ENCODE measurements at regions not wholly inside any gene's neighbourhood (a gene's known extent, or its start where the extent isn't known, plus 50 kb on each side); places are given as distances from the start of the nearest gene placed in this dataset.

DNA sequence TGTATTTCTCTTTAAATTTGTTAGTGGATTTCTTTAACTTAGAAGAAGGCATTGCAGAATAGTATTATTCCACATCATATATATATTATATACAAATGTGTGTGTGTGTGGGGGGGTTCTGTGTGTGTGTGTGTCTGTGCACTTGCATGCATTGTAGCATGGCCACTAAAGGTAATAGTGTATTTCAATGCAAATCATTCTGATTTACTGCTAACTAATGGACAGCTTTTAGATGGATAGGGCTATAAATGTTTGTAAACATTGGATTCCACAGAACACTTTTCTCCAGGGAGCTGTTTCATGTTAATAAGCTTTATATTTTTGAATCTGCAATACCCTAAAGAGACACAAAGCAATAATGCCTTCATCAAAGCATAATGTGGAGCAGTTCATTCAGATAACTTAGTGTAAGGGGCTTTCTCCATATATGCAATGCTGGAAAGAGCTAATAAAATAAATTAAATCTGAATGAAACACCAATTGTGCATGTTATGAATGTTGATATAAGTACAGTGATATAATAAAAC is 496.7 kb upstream of the CDH9 start:
- DNase-seq (ENCODE audit: low read depth in 2 of 2), result no peak

DNA sequence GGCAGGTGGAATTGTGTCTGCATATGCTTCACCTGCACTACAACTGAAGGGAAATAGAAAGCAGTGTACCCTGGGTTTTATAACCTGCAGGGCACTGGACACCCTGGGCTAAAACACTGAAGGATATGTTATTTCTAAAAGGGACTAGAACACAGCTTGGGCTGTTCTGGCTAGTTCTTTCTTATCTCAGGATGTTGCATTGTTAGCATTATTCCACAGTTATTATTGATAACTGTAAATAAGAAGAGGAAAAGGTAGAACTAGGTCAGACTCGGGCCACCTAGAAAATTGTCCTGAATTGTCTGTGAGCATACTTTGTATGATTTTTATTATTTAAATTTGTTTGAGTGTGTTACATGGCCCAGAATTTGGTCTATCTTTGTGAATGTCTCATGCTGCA is 493.9 kb upstream of the CDH9 start:
- DNase-seq (ENCODE audit: low read depth in 2 of 2), result no peak

- DNase-seq (ENCODE audit: low read depth in 2 of 2), result no peak
Observed at GRCh38 chr5:27524515-27524914, 486.1 kb upstream of the CDH9 start.

DNA sequence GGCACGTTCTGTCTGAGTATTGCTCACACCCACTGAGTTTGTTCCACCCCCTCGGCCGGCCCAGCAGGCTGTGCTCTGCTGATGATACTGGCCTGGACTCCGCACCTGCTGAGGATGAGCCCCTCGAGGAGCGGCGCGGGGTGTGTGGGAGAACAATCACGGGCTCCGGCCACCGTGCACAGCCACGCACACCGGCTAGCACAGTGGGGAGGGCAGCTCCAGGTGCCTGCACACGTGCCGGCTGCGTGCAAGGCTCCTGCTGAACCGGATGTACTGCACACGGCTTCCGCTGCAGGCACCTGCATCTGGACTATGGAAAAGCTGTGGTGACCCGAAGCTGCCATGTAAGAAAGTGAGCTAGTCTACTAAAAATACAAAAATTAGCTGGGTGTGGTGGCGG is 485.2 kb upstream of the CDH9 start:
- no peak for DNase-seq (ENCODE audit: low read depth in 2 of 2)

DNA sequence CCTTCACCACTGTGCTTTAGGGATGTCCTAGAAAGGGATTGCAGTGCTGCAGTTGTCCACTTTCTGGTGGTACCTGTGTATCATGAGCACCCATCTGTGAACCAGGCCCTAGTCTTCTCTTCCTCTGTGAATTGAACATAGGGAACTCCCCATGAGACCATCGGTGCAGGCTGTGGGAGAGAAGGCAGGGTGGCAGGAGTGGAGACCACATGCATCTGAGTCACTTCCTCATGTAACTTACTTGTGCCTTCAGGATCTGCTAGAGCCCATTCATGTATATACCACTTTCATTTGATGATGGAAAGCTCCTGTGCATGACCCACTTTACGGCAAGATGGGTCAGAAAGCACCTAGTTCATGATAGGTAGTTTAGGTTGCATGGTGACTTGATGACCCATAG is 478.1 kb upstream of the CDH9 start:
- no peak for DNase-seq (ENCODE audit: low read depth in 2 of 2)

- no peak for DNase-seq (ENCODE audit: low read depth in 2 of 2)
Observed at GRCh38 chr5:27511061-27511460, 472.7 kb upstream of the CDH9 start.

DNA sequence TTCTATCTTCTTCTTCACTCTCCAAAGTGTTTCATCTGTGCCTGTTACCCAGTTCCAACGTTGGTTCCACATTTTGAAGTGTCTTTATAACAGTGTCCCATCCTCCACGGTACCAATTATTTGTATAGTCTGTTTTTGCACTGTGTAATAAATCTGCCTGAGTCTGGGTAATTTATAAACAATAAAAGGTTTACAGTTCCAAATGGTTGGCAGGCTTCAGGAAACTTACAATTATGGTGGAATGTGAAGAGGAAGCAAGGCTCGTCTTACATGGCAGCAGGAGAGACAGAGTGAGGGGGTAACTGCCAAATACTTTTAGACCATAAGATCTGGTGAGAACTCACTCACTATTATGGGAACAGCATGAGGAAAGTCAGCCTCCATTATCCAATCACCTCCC is 465.4 kb upstream of the CDH9 start:
- no peak for DNase-seq (ENCODE audit: low read depth in 2 of 2)

DNA sequence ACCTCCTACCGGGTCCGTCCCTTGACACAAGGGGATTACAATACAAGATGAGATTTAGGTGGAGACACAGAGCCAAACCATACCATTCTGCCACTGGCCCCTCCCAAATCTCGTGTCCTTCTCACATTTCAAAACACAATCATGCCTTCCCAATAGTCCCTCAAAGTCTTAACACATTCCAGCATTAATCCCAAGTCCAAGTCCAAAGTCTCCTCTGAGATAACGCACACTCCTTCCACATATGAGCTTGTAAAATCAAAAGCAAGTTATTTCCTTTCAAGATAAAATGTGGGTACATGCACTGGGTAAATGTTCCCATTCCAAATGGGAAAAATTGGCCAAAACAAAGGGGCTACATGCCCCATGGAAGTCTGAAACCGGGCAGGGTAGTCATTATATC is 463.9 kb upstream of the CDH9 start:
- no peak for DNase-seq (ENCODE audit: low read depth in 2 of 2)

DNA sequence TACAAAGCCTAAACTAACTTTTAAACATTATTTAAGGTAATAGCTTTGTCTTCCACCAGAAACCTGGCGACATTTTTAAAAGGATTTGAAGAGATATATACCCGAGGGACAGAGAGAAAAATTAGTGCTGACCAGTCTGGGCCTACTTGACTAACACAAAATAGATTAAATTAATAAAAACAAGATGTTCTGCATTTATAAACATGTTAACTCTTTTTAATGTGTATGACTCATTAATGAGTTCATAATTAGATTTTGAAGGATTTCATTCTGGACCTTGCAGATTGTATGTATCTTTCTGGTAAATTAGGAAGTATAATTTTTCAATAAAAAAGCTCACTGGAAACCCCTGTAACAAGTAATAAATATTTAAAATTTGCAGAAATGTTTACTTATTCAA is 459.1 kb upstream of the CDH9 start:
- DNase-seq (ENCODE audit: low read depth in 2 of 2), result no peak

DNA sequence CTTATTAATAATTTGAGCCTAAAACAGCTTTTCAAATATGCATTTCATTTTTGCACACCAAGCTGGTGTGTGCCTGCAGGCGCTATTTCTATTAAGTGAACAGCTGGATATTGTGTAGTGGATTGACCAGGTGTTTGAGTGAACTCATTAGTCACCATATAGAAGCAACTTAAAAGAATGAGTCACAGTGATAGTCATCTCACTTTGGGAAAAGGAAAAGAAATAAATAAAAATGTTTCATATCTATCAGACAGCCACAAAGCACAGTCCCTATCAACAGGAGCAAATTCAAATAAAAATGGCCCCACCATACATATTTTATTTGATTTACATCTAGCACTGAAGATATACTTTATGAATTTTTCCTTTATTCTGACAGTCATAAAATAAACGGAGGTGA is 456.5 kb upstream of the CDH9 start:
- no peak for DNase-seq (ENCODE audit: low read depth in 2 of 2)

GRCh38 chr5:27491746-27492439 is 453.5 kb upstream of the CDH9 start:
- DNase-seq (ENCODE audit: low read depth in 2 of 2), result no peak

- no peak for DNase-seq (ENCODE audit: low read depth in 2 of 2)
Observed at GRCh38 chr5:27491047-27491446, 452.7 kb upstream of the CDH9 start.

DNA sequence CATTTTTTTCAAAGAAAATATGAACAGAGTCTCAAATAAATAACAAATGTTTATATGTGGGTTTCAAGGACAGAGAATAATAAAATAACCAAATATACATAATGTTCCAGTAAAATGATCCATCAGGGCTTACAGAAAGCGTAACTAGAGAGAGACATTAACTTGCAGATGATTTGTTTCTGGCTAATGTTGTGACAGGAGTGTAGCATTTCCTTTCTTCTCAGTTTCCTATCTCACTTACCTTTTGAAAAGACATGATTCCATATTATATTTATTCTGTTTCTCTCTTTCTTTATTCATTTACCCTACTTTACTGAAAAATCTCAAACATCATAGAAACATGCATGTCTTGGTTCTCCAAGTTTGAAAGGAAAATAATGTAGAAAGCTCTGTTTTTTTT is 451.3 kb upstream of the CDH9 start:
- no peak for DNase-seq (ENCODE audit: low read depth in 2 of 2)

DNA sequence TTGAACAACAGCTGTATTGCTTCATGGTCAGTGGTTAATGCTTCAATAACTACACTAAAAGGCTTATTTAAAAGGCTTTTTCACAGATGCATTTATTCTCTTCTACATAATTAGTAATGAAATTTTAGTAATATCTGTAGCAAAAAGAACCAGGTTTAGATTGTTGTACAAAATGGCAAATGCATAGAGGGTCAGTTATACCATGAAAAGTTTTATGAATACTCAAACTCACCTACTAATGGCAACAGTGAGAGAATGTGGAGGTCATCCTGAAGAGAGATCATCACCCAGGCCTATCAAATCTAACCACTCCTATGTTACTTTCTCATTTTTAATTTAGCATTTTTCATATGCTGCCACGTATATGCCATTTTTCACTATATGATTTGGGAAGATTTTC is 444.3 kb upstream of the CDH9 start:
- no peak for DNase-seq (ENCODE audit: low read depth in 2 of 2)

DNA sequence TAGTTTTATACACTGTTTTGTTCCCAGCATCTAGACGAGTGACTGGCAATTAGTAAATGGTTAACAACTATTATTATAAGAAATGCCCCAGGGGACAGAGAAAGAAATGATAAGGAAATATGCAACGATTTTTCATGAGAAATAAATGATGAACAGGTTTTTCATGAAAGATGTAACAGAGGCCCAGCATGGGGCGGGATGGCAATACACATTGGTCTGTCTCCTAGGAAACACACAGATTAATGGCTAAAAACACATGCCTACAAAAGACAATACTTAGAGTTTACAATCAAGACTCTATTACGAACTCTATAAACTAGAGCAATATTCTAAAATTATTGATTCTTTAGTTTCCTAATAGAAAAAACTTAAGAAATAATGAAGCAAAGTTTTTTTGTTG is 441.5 kb upstream of the CDH9 start:
- no peak for DNase-seq (ENCODE audit: low read depth in 2 of 2)

DNA sequence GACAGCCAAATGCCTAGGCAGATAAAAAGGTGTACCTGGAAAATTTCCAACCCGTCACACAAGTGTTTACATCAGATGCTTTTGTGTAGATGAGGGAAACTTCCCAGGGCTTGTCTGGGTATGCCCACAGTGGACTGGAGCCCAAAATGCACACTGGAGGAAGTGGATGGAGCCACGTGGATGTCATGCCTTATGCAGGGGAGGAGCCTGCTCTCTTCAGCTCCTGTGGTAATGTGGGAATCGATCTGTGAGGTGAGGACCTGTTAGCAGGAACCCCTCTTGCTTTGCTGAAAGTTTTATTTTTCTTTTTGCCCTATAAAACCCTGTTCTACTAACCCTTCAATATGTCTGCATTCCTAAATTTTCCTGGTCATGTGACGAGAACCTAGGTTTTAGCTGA is 439.2 kb upstream of the CDH9 start:
- no peak for DNase-seq (ENCODE audit: low read depth in 2 of 2)

- no peak for DNase-seq (ENCODE audit: low read depth in 2 of 2)
Observed at GRCh38 chr5:27476356-27476988, 438.1 kb upstream of the CDH9 start.

DNA sequence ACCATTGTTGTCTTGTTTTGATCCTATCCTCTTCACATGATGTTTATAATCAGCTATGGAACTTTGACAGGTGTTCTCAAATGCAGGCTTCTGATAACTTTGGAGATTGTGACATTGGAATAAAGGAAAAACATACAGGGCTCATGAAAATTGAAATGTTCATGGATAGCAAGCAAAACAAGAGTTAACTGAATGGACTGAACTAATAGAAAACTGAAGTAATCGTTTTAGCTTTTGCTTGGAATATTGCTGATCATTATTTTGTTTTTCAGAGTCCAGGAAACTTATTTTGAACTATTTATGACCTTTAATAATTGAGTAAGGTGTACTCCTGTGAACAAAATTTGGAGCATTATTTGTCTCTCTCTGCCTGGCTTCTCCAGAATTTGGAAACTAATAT is 436.7 kb upstream of the CDH9 start:
- no peak for DNase-seq (ENCODE audit: low read depth in 2 of 2)

GRCh38 chr5:27474395-27474794 is 436.0 kb upstream of the CDH9 start:
- no peak for DNase-seq (ENCODE audit: low read depth in 2 of 2)

- no peak for DNase-seq (ENCODE audit: low read depth in 2 of 2)
Observed at GRCh38 chr5:27474047-27474309, 435.6 kb upstream of the CDH9 start.

- no peak for DNase-seq (ENCODE audit: low read depth in 2 of 2)
Observed at GRCh38 chr5:27473307-27474046, 435.1 kb upstream of the CDH9 start.

GRCh38 chr5:27472871-27473270 is 434.5 kb upstream of the CDH9 start:
- DNase-seq (ENCODE audit: low read depth in 2 of 2), result no peak
